HG03558 (cell line): ENCODE measurements at regions not wholly inside any gene's neighbourhood (a gene's known extent, or its start where the extent isn't known, plus 50 kb on each side); places are given as distances from the start of the nearest gene placed in this dataset.

Source experiments
- ATAC-seq: cut with Tn5 transposase; IDR thresholded peaks from one replicate; pipeline ENCODE4 v1.9.1; 2021; ENCODE audit warnings: moderate number of reproducible peaks; ENCODE audit not compliant: unreplicated experiment; ENCODE audit errors: extremely low read depth

DNA sequence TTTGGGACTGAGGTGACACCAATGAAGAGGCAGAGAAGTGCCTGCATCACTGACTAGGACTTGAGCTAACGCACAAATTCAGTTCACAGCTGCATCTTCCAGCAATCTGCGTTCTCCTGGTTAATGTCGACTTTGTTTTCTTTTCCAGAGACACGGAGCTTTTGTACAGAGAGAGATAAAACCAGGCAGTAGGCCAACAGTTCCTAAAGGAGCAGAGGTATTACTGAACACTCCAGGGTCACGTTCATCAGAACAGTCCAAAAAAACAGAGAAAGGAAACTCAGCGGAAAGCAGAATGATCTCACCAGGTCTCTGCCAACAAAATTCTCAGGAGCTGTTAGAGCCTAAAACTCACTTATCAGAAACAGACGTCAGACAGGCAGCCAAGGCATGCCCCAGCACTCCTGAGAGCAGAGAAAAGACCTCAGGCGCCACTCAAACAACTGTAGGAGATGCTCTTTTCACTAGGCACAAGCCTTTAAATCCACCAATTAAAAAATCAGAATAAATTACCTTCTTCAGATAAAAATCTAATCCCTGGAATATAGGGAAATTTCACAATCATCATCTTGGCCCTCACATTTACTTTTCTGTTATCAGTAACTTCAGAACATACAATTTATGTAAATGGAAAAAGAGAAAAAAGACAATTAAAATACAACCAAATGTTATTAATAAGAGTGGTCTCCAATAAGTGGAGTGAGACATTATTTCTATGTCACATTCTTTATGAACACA, 95.9 kb upstream of the SPTBN1 start:
- ATAC-seq, result no peak

DNA sequence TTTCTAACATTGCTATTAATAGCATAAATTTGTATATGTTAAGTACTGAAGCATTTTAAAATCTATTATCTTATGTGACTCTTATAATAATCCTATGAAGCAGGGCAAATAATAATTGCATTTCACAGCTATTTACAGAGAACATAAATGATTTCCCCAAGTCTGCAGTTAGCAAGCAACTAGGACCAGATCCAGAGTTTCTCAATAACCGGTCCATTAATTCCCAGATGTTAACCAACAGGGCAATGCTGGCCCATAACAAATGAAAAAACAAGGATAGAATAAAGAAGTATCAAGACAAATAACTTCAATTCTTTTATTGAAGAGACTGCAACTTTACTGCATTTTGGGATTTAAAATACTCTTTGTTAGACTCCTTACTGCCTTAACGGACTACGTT, 91.7 kb upstream of the SPTBN1 start:
- no peak for ATAC-seq

DNA sequence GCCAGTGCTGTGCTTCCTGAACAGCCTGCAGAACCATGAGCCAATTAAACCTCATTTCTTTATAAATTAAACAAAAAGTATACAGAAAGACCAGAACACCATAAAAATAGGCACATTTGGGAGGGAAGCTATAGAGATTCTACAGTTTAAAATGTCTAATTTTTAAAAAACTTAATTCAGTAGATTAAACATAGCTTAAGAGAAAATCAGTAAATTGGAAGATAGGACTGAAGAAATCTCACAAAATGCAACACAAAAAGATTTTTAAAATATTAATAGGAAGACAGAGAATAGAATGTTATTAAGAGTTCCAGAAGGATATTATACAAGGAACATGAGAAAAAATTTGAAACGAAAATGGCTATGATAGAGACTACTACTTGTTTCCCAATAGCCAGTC, 90.5 kb upstream of the SPTBN1 start:
- no peak for ATAC-seq

- ATAC-seq, result no peak
Measured at GRCh38 chr2:54366487-54367280, 89.4 kb upstream of the SPTBN1 start.

GRCh38 chr2:54370405-54371104, 85.6 kb upstream of the SPTBN1 start:
- ATAC-seq, result no peak

GRCh38 chr2:54371460-54372065, 84.6 kb upstream of the SPTBN1 start:
- no peak for ATAC-seq

- no peak for ATAC-seq
Measured at GRCh38 chr2:54372361-54372760, 83.8 kb upstream of the SPTBN1 start.

DNA sequence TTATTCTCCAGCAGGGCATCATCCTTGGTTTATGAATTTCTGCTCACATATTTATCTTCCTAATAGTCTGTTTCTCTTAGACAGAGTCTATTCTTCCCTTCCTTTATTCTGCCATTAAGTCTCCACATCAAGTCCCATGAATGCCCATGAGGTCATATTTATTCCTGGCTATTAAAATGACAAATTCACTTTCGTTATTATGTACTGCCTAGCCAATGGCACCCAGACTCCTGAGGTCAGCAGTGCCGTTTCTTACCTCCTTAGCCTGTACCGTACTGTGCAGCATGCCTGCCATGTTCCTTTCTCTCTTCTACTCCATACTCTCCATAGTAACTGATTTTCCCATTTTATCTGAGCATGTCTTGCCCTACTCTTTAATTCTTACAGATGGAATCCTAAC, 82.3 kb upstream of the SPTBN1 start:
- no peak for ATAC-seq

DNA sequence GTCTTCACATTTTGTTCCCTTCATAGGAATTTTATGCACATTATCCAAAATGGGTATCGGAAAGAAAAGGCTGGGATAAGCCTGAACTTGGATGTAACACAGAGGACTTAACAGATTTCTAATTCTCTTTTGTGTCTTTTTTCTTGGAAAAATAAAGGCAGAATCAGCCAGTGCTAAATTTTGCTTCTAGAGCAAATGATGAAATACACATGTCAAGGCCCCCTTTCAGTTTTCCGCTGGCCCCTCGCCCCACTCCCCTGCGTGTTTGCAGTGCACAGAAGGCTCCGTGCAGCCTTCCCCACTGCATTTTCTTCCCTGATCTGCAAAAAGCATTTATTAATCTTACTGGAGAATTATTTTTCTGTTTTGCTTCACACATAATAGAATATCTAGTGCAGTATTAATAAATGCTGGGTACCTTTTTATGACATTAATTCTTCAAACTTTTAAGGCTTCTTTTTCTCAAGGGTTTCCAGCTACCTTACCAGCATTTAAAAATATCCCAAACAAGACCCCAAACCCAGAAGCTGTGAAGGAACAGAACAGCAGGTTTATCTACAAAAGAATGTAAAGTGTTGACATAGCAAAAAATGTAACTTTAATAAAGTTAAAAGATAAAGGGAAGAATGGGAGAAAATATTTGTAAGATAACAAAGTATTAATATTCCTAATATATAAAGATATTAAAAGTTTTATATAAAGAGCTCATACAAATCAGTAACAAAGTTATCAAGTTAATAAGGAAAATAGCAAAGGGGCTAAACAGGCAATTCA, 81.3 kb upstream of the SPTBN1 start:
- ATAC-seq, result no peak

GRCh38 chr2:54377451-54377850, 78.7 kb upstream of the SPTBN1 start:
- no peak for ATAC-seq

DNA sequence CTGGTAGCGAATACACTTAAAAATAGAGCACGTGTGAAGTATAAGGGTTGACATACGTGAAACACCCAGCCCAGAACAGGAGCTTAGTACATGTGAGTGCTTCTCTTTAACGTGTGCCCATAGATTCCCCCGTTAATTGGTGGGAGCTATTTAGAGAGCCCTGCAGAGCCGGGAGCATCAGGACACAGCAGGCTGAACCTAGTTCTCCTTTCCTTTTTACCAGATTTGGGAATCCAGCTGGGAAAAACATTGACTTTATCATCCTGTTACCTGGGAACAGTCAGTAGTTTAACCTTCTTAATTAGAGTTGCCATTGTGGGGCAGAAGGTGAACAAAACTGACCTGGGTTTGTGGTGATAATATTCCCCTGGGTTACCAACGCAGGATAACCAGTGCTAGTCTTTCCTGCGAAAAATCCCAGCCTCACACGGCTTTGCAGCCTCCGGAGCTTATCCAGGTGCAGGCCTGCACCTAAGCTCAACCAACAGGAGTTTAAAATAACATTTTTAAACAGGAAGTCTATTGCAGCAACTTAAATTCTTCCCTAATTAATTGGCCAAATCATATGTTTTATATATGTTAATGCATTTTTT, 78.1 kb upstream of the SPTBN1 start:
- ATAC-seq, result no peak

DNA sequence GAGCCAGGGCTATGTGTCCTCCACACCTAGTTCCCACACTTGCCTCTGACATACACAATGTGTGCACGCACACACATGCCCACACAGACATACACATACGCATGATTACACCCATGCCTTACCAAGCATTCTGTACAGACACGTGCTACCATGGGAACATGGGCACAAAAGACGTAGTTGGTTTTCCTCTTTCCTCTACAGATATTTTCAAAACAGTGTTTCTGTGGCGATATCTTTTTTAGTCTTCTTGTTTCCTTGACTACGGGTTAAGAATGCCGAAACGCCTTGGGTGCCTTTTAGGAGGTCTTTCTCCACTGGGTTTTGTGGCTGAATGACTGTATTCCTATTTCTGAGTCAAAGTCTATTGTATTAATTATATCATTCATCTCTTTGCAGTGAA, 75.5 kb upstream of the SPTBN1 start:
- no peak for ATAC-seq

DNA sequence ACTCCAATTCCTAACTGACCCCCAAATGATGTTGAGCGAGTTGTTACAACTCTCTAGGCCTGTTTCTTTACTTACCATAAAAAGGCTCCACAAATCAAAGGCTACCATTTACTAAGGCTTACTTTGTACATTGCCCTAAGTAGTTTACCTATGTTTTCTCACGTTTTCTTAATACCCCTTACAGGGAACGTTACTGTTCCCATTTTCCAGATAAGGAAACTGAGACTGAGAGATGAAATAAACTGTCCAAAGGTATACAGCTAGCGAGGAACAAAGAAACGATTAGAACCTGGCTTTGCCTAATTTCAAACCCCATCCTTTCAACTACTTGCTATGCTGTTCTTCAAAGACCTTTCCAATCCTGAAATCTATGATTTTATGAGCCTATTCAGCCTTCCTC, 74.8 kb upstream of the SPTBN1 start:
- ATAC-seq, result no peak

DNA sequence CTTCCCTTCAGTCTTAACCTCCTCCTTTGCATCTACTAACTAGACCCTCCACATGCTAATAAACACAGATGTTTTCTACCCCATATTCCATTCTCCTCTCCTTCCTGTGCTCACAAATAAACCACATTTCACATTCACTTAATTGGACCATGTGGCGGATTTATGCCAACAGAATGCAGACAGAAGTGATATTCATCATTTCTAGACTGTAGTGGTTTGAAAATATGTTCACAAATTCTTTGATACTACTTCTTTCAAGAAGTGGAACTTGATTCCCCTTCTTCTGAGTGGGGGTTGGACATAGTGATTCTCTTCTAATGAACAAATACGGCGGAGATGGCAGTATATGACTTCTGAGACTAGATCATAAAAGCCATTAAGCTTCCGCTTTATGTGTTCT, 73.5 kb upstream of the SPTBN1 start:
- ATAC-seq, result no peak

DNA sequence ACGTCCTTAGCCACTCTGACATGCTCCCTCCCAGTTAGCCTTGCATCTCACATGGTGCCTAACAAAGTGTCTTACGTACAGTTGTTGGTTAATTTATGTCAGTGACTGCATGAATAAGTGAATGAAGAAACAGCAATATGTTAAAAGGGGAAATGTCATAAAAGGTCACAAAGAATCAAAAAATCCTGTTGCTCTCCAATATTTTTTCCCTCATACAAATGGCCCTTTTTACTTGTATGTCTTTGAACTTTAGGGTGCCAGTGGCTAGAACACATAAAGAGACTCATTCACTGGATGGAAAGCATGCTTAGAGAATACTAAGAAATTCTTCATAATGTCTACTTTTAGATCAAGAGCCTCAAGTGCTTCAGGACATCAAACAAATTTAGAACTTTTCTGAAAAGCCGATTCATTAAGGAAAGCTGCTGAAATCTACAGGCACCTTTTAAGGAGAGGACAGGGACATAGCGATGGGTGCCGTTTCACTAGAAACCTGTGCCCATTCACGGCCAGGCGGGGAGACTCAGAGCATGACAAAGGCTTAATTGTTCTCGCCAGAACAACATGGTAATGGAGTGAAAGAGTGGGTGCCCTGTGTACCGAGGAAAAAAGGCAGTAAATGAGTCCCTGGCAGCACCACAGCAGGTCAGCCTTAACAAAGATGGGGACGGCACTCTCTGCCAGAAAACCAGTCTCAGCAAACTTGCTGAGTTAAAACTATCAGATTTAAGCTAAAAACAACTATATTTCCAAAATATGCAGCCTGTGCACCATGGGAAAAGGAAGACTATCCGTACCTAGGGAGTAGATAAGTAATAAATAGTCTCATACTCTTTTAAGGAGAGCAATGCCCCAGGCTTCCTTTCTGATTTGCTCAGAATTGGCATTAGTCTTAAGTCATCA, 71.6 kb upstream of the SPTBN1 start:
- ATAC-seq, result no peak

DNA sequence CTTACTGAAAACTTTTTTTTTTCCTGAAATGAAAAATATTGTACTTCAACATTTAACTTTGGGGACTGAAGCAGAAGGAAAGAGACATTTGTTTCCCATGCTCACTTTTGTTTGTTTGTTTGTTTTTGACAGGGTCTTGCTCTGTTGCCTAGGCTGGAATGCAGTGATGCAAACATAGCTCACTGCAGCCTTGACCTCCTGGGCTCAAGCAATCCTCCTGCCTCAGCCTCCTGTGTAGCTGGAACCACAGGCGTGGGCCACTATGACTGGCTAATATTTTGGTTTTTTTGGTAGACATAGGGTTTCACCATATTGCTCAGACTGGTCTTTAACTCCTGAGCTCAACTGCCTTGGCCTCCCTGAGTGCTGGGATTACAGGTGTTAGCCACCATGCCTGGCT, 70.9 kb upstream of the SPTBN1 start:
- ATAC-seq, result no peak

DNA sequence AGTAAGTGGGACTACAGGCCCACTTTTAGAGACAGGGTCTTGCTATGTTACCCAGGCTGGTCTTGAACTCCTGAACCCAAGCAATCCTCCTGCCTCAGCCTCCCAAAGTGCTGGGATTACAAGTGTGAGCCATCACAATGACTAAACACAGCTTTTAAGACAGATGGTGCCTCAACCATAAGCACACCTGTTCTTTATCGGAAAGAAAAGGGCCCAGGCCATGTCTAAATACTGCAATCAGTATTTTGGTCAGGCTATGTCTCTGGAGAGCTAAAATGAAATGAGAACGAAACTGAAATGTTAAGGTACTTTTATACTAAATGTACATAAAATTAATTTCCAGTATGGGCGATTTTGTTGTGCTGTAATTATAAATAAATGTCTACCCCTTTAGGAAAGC, 69.5 kb upstream of the SPTBN1 start:
- ATAC-seq, result no peak

GRCh38 chr2:54387059-54387991, 68.8 kb upstream of the SPTBN1 start:
- no peak for ATAC-seq
